ENCODE measurements at regions not wholly inside any gene's neighbourhood (a gene's known extent, or its start where the extent isn't known, plus 50 kb on each side); places are given as distances from the start of the nearest gene placed in this dataset.

- H3K27ac ChIP-seq (ENCODE audit: low read depth in 2 of 2, low read length in 2 of 2) = no peak overlapping the region
- no peak overlapping the region for H3K4me3 ChIP-seq (ENCODE audit: low read length in 3 of 3)
- no peak for DNase-seq
- no peak for FAIRE-seq
- H3K9me3 ChIP-seq (ENCODE audit: control insufficient read depth in 2 of 3, insufficient read depth in 1 of 3, low read length in 3 of 3) = peaks cover 0 to 5% (median 0%) of the 10 kb centered on the region in 3 donors
- H3K27me3 ChIP-seq (ENCODE audit: control insufficient read depth, insufficient read depth, low read length) = no peaks in the 10 kb centered on the region
- intact Hi-C loops (cut with DNase I) = no loop called here
- no peaks in the 10 kb centered on the region for H3K36me3 ChIP-seq (ENCODE audit: control insufficient read depth in 2 of 3, insufficient read depth in 3 of 3, low read length in 3 of 3)
- no peak for TF ChIP-seq CTCF (IDR thresholded peaks at IDR 0.05; ENCODE audit: borderline replicate concordance, extremely low read depth, insufficient read depth)
- no peak overlapping the region for H3K9ac ChIP-seq (ENCODE audit: low read length in 3 of 3)
- H3K4me1 ChIP-seq (ENCODE audit: control insufficient read depth in 2 of 3, insufficient read depth in 2 of 3, low read depth in 1 of 3, low read length in 3 of 3) = no peaks in the 10 kb centered on the region
These were observed 620.6 kb upstream of the CAMK1G start for GRCh38 chr1:208962867-208963266.

GRCh38 chr1:208965351-208965750 is 618.2 kb upstream of the CAMK1G start:
- Histone ChIP-seq H3K9ac (ENCODE audit: low read length in 3 of 3) (no peak overlapping the region), H3K9me3 (ENCODE audit: control insufficient read depth in 2 of 3, insufficient read depth in 1 of 3, low read length in 3 of 3) (no peaks in the 10 kb centered on the region), H3K4me1 (ENCODE audit: control insufficient read depth in 2 of 3, insufficient read depth in 2 of 3, low read depth in 1 of 3, low read length in 3 of 3) (no peaks in the 10 kb centered on the region), H3K4me3 (ENCODE audit: low read length in 3 of 3) (no peak overlapping the region), H3K27ac (ENCODE audit: low read depth in 2 of 2, low read length in 2 of 2) (no peak overlapping the region), H3K27me3 (ENCODE audit: control insufficient read depth, insufficient read depth, low read length) (no peaks in the 10 kb centered on the region), H3K36me3 (ENCODE audit: control insufficient read depth in 2 of 3, insufficient read depth in 3 of 3, low read length in 3 of 3) (no peaks in the 10 kb centered on the region)
- no peak for TF ChIP-seq CTCF (IDR thresholded peaks at IDR 0.05; ENCODE audit: borderline replicate concordance, extremely low read depth, insufficient read depth)
- FAIRE-seq (no peak), DNase-seq (no peak)
- intact Hi-C loops (cut with DNase I) = no loop called here

GRCh38 chr1:208967334-208967733 is 616.2 kb upstream of the CAMK1G start:
- Histone ChIP-seq H3K36me3 (ENCODE audit: control insufficient read depth in 2 of 3, insufficient read depth in 3 of 3, low read length in 3 of 3) (no peaks in the 10 kb centered on the region), H3K4me3 (ENCODE audit: low read length in 3 of 3) (no peak overlapping the region), H3K9ac (ENCODE audit: low read length in 3 of 3) (no peak overlapping the region), H3K9me3 (ENCODE audit: control insufficient read depth in 2 of 3, insufficient read depth in 1 of 3, low read length in 3 of 3) (no peaks in the 10 kb centered on the region), H3K4me1 (ENCODE audit: control insufficient read depth in 2 of 3, insufficient read depth in 2 of 3, low read depth in 1 of 3, low read length in 3 of 3) (no peaks in the 10 kb centered on the region), H3K27me3 (ENCODE audit: control insufficient read depth, insufficient read depth, low read length) (no peaks in the 10 kb centered on the region), H3K27ac (ENCODE audit: low read depth in 2 of 2, low read length in 2 of 2) (no peak overlapping the region)
- no peak for TF ChIP-seq CTCF (IDR thresholded peaks at IDR 0.05; ENCODE audit: borderline replicate concordance, extremely low read depth, insufficient read depth)
- DNase-seq = no peak
- FAIRE-seq = no peak
- intact Hi-C loops (cut with DNase I) = no loop called here

- Histone ChIP-seq H3K9ac (ENCODE audit: low read length in 3 of 3) (no peak overlapping the region), H3K4me3 (ENCODE audit: low read length in 3 of 3) (no peak overlapping the region), H3K27ac (ENCODE audit: low read depth in 2 of 2, low read length in 2 of 2) (no peak overlapping the region), H3K36me3 (ENCODE audit: control insufficient read depth in 2 of 3, insufficient read depth in 3 of 3, low read length in 3 of 3) (no peaks in the 10 kb centered on the region), H3K4me1 (ENCODE audit: control insufficient read depth in 2 of 3, insufficient read depth in 2 of 3, low read depth in 1 of 3, low read length in 3 of 3) (no peaks in the 10 kb centered on the region), H3K27me3 (ENCODE audit: control insufficient read depth, insufficient read depth, low read length) (no peaks in the 10 kb centered on the region), H3K9me3 (ENCODE audit: control insufficient read depth in 2 of 3, insufficient read depth in 1 of 3, low read length in 3 of 3) (no peaks in the 10 kb centered on the region)
- no peak for TF ChIP-seq CTCF (IDR thresholded peaks at IDR 0.05; ENCODE audit: borderline replicate concordance, extremely low read depth, insufficient read depth)
- DNase-seq (no peak), FAIRE-seq (no peak)
- intact Hi-C loops (cut with DNase I) = no loop called here
These were observed 608.8 kb upstream of the CAMK1G start for GRCh38 chr1:208974717-208975116.
